ENCODE measurements at regions not wholly inside any gene's neighbourhood (a gene's known extent, or its start where the extent isn't known, plus 50 kb on each side); places are given as distances from the start of the nearest gene placed in this dataset.

DNA sequence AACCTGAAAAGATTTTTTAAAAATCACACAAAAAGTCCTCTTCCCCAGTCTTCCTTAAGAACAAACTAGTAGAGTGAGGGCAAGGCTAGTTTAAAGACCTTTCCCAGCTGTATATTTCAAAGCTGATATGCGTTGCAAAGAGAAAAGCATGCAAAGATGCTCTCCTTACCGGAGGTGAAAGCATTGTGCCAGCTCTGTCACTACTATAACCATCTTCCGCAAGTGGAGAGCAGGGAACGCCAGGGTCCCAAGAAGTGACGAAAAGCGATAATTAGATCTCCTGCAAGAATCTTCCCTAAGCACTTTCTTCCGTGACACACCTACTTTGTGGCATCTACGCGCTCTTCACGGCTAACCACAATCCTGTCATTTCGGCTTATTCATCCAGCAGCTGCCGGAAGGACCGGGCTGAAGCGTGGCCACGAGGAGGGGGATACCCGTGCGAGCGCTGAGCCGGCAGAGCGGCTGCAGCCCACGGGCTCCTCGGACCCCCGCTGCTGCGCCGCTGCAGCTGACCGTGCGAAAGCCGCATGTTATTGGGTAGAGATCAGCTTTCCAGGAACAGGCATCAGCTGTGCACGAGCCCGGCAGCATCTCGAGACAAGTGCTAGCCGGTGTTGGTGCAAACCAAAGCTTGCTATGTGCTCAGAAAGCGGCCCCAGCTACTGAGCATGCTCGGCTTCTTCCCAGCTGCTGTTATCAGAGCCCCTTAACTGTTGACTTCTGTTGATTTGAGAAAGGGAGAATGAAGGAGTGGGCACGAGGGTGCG lies 57.2 kb upstream of the ARHGAP18 start (continued):
- TF ChIP-seq, protein P1, sequence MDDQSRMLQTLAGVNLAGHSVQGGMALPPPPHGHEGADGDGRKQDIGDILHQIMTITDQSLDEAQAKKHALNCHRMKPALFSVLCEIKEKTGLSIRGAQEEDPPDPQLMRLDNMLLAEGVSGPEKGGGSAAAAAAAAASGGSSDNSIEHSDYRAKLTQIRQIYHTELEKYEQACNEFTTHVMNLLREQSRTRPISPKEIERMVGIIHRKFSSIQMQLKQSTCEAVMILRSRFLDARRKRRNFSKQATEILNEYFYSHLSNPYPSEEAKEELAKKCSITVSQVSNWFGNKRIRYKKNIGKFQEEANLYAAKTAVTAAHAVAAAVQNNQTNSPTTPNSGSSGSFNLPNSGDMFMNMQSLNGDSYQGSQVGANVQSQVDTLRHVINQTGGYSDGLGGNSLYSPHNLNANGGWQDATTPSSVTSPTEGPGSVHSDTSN (IDR thresholded peaks at IDR 0.05): peak; percentile 84
- TF ChIP-seq, protein P2, sequence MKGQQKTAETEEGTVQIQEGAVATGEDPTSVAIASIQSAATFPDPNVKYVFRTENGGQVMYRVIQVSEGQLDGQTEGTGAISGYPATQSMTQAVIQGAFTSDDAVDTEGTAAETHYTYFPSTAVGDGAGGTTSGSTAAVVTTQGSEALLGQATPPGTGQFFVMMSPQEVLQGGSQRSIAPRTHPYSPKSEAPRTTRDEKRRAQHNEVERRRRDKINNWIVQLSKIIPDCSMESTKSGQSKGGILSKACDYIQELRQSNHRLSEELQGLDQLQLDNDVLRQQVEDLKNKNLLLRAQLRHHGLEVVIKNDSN (IDR thresholded peaks at IDR 0.05; ENCODE audit: borderline replicate concordance, low read depth): 0 out of 2 replicates have a peak, but pooled peaks have one; percentile 27
- TF ChIP-seq MXI1 (IDR thresholded peaks at IDR 0.05; ENCODE audit: low read depth, low read length) (no peak), TEAD4 (IDR thresholded peaks at IDR 0.05; ENCODE audit: borderline replicate concordance, insufficient read depth) (0 out of 2 replicates have a peak, but pooled peaks have one; percentile 26), ELF1 (IDR thresholded peaks at IDR 0.05) (peak; percentile 58), EZH2phosphoT487 (IDR thresholded peaks at IDR 0.05; ENCODE audit: borderline replicate concordance, low read depth) (no peak)
- TF ChIP-seq, protein P3, sequence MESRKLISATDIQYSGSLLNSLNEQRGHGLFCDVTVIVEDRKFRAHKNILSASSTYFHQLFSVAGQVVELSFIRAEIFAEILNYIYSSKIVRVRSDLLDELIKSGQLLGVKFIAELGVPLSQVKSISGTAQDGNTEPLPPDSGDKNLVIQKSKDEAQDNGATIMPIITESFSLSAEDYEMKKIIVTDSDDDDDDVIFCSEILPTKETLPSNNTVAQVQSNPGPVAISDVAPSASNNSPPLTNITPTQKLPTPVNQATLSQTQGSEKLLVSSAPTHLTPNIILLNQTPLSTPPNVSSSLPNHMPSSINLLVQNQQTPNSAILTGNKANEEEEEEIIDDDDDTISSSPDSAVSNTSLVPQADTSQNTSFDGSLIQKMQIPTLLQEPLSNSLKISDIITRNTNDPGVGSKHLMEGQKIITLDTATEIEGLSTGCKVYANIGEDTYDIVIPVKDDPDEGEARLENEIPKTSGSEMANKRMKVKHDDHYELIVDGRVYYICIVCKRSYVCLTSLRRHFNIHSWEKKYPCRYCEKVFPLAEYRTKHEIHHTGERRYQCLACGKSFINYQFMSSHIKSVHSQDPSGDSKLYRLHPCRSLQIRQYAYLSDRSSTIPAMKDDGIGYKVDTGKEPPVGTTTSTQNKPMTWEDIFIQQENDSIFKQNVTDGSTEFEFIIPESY (IDR thresholded peaks at IDR 0.05; ENCODE audit: borderline replicate concordance, low read depth): no peak

DNA sequence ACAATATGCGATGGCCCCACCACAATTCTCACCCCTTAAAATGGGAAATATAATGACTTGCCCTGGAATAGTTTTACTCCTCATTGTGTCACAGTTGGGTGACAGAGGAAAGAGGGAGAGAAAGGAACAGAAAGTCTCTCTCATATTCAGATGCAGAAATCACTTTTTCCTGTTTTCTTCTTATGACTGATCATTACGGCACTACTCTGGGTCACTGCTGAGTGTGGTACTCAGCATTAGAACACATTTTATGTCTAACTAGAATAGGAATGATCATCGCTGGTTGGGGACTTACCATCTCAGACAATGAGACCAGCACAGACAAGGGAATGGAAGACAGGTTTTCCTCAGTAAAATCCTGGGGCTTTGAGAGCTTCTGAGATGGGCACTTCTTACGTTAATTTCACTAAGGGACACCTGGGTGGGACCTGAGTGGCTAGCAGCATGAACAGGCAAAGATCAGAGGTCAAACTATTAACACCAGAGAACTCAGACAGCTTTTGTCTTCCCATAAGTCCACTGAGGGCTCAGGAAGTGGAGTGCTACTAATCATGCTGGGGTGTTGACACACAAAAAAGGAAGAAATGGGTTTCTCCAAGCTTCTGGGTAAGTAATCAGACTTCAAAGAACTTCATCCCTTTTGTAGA lies 54.9 kb upstream of the ARHGAP18 start:
- peaks cover 0 to 6% of the 10 kb centered on the region in 2 experiments; a peak in 3 of 4 replicates for H3K4me1 ChIP-seq (ENCODE audit: control insufficient read depth in 1 of 2, insufficient read depth in 2 of 2, low read depth in 1 of 2, low read length in 1 of 2)
- no peaks in the 10 kb centered on the region for H4K20me1 ChIP-seq (ENCODE audit: insufficient read depth)
- no peaks in the 10 kb centered on the region for H3K27me3 ChIP-seq (ENCODE audit: insufficient read depth)
- no peak overlapping the region for H2AFZ ChIP-seq (ENCODE audit: low read depth)
- no peaks in the 10 kb centered on the region for H3K79me2 ChIP-seq (ENCODE audit: insufficient read depth)
- DNase-seq: no peak
- POLR2A ChIA-PET: no interaction called here
- TF ChIP-seq NRF1 (IDR thresholded peaks at IDR 0.05; ENCODE audit: low read depth, low read length): no peak
- TF ChIP-seq, protein P1 (IDR thresholded peaks at IDR 0.05): no peak
- TF ChIP-seq GABPA (IDR thresholded peaks at IDR 0.05; ENCODE audit: low read depth): no peak
- TF ChIP-seq, protein P4, sequence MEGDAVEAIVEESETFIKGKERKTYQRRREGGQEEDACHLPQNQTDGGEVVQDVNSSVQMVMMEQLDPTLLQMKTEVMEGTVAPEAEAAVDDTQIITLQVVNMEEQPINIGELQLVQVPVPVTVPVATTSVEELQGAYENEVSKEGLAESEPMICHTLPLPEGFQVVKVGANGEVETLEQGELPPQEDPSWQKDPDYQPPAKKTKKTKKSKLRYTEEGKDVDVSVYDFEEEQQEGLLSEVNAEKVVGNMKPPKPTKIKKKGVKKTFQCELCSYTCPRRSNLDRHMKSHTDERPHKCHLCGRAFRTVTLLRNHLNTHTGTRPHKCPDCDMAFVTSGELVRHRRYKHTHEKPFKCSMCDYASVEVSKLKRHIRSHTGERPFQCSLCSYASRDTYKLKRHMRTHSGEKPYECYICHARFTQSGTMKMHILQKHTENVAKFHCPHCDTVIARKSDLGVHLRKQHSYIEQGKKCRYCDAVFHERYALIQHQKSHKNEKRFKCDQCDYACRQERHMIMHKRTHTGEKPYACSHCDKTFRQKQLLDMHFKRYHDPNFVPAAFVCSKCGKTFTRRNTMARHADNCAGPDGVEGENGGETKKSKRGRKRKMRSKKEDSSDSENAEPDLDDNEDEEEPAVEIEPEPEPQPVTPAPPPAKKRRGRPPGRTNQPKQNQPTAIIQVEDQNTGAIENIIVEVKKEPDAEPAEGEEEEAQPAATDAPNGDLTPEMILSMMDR (IDR thresholded peaks at IDR 0.05): no peak
- TF ChIP-seq, protein P5, sequence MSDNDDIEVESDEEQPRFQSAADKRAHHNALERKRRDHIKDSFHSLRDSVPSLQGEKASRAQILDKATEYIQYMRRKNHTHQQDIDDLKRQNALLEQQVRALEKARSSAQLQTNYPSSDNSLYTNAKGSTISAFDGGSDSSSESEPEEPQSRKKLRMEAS (IDR thresholded peaks at IDR 0.05; ENCODE audit: low read depth): no peak
- TF ChIP-seq EZH2phosphoT487 (IDR thresholded peaks at IDR 0.05; ENCODE audit: borderline replicate concordance, low read depth): no peak
- TF ChIP-seq POLR2AphosphoS5 (IDR thresholded peaks at IDR 0.05; ENCODE audit: low read depth, low read length): no peak
- no peak for TF ChIP-seq ELF1 (IDR thresholded peaks at IDR 0.05)
- TF ChIP-seq FOXJ3 (CRISPR knock-in tag; IDR thresholded peaks at IDR 0.05): no peak
- TF ChIP-seq, protein P6, sequence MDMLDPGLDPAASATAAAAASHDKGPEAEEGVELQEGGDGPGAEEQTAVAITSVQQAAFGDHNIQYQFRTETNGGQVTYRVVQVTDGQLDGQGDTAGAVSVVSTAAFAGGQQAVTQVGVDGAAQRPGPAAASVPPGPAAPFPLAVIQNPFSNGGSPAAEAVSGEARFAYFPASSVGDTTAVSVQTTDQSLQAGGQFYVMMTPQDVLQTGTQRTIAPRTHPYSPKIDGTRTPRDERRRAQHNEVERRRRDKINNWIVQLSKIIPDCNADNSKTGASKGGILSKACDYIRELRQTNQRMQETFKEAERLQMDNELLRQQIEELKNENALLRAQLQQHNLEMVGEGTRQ (IDR thresholded peaks at IDR 0.05; ENCODE audit: borderline replicate concordance, low read depth, low read length): no peak
- no peak for TF ChIP-seq TCF12 (IDR thresholded peaks at IDR 0.05)
- no peak for TF ChIP-seq YY1 (IDR thresholded peaks at IDR 0.05; ENCODE audit: low read depth)
- TF ChIP-seq CHD2 (IDR thresholded peaks at IDR 0.05; ENCODE audit: low read length, partially characterized antibody): no peak
- no peak for TF ChIP-seq RXRA (IDR thresholded peaks at IDR 0.05; ENCODE audit: borderline replicate concordance, low read depth)
- TF ChIP-seq NFIC (IDR thresholded peaks at IDR 0.05; ENCODE audit: borderline replicate concordance): no peak
- TF ChIP-seq, protein P2 (IDR thresholded peaks at IDR 0.05; ENCODE audit: borderline replicate concordance, low read depth): no peak
- no peak overlapping the region for H3K27ac ChIP-seq (ENCODE audit: low read depth in 2 of 2, low read length in 1 of 2)
- H3K4me2 ChIP-seq: no peak overlapping the region
- 79% methylated on average over 4 of the region's 4 CpGs for WGBS (ENCODE audit: low lambda C conversion rate)
- H3K9ac ChIP-seq: no peak overlapping the region
- H3K4me3 ChIP-seq (ENCODE audit: low read depth in 2 of 2, low read length in 1 of 2): no peak overlapping the region
- H3K36me3 ChIP-seq (replicated peaks in 1 of 2; ENCODE audit: control insufficient read depth in 1 of 2, insufficient read depth in 2 of 2, low read length in 1 of 2): no peaks in the 10 kb centered on the region
- CTCF ChIA-PET: interaction anchor here (1.4 to 1.5 kb wide), 3 partner anchors 10 to 167 kb away, joined by 4 to 7 read pairs (median 6); no protein-coding TSS in a partner anchor
- H3K9me3 ChIP-seq: no peaks in the 10 kb centered on the region
- H3F3A ChIP-seq (replicated peaks; ENCODE audit: insufficient read depth): no peaks in the 10 kb centered on the region
- no peaks in the 10 kb centered on the region for H3K9me2 ChIP-seq
